ENCODE measurements at regions not wholly inside any gene's neighbourhood (a gene's known extent, or its start where the extent isn't known, plus 50 kb on each side); places are given as distances from the start of the nearest gene placed in this dataset.

DNA sequence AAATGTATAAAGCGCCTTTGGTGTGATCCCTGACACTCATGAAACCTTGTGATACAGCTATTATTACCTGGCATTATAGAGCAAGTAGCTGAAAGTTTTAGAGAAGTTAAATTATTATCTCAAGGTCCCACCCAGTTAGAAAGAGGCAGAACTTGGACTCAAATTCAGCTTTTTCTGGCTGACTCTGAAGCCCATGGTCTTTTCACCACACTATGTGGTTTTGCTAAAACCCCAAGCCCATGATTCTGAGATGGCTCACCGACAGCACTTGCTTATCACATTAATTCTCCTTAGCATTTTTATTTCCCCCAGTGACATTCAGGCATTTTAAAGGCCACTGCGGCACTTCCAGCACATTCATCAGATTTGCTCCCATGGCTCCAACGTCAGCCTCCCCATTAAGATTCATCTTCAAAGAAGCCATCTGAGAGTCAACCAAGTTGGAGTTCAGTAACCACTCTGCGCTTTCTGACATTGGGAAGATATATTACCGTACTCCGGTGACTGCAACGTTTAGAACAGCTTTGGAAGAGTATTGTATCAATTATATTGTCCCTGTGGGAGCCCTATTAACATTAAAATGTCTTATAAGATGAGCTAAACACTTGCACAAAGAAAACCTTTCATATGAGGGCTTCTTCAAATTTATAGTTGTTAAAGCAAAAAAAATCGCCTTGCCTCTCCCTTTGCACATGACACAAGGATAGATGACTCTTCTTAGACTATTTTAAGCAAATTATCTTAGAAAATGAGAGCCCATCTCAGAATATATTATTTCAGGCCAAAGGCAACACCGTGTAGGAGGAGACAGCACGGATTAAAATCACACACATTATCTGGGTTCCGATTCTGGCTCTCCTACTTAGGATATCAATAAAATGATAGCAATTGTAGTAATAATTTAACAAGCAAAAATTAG is 638.1 kb downstream of the ACTL7B start:
- Histone ChIP-seq H3K4me1 (ENCODE audit: control insufficient read depth in 5 of 5, insufficient read depth in 5 of 5, low read length in 5 of 5) (no peaks in the 10 kb centered on the region), H3K27me3 (ENCODE audit: control insufficient read depth in 3 of 3, insufficient read depth in 3 of 3, low read length in 2 of 3) (no peaks in the 10 kb centered on the region), H3K36me3 (ENCODE audit: control insufficient read depth in 4 of 4, insufficient read depth in 4 of 4, low read length in 4 of 4) (no peaks in the 10 kb centered on the region), H3K4me3 (no peak overlapping the region), H3K27ac (ENCODE audit: low read depth in 1 of 2, low read length in 1 of 2) (no peak overlapping the region), H3K9me3 (ENCODE audit: control insufficient read depth in 4 of 4, insufficient read depth in 3 of 4, low read length in 3 of 4) (peaks cover 0 to 7% (median 1%) of the 10 kb centered on the region in 4 donors), H3K9ac (ENCODE audit: insufficient read depth in 1 of 2, low read length in 2 of 2) (no peak overlapping the region)
- TF ChIP-seq, protein P1, sequence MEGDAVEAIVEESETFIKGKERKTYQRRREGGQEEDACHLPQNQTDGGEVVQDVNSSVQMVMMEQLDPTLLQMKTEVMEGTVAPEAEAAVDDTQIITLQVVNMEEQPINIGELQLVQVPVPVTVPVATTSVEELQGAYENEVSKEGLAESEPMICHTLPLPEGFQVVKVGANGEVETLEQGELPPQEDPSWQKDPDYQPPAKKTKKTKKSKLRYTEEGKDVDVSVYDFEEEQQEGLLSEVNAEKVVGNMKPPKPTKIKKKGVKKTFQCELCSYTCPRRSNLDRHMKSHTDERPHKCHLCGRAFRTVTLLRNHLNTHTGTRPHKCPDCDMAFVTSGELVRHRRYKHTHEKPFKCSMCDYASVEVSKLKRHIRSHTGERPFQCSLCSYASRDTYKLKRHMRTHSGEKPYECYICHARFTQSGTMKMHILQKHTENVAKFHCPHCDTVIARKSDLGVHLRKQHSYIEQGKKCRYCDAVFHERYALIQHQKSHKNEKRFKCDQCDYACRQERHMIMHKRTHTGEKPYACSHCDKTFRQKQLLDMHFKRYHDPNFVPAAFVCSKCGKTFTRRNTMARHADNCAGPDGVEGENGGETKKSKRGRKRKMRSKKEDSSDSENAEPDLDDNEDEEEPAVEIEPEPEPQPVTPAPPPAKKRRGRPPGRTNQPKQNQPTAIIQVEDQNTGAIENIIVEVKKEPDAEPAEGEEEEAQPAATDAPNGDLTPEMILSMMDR (IDR thresholded peaks at IDR 0.05; ENCODE audit: control extremely low read depth, extremely low read depth), result no peak
- 71 to 79% methylated on average over 12 of the region's 12 CpGs for WGBS, 2 donors
- ATAC-seq (ENCODE audit: insufficient read depth, low FRiP score) (no peak), DNase-seq (no peak)

- DNase-seq (no peak), ATAC-seq (ENCODE audit: insufficient read depth, low FRiP score) (no peak)
- no peaks in the 10 kb centered on the region for H3K4me1 ChIP-seq (ENCODE audit: control insufficient read depth in 5 of 5, insufficient read depth in 5 of 5, low read length in 5 of 5)
- H3K27ac ChIP-seq (ENCODE audit: low read depth in 1 of 2, low read length in 1 of 2), result no peak overlapping the region
- 34 to 62% methylated on average over 2 of the region's 2 CpGs for WGBS, 2 donors
- H3K9ac ChIP-seq (ENCODE audit: insufficient read depth in 1 of 2, low read length in 2 of 2), result no peak overlapping the region
- peaks cover 0 to 11% (median 0%) of the 10 kb centered on the region in 4 donors for H3K9me3 ChIP-seq (ENCODE audit: control insufficient read depth in 4 of 4, insufficient read depth in 3 of 4, low read length in 3 of 4)
- no peak overlapping the region for H3K4me3 ChIP-seq
- no peaks in the 10 kb centered on the region for H3K36me3 ChIP-seq (ENCODE audit: control insufficient read depth in 4 of 4, insufficient read depth in 4 of 4, low read length in 4 of 4)
- TF ChIP-seq, protein P1 (IDR thresholded peaks at IDR 0.05; ENCODE audit: control extremely low read depth, extremely low read depth), result no peak
- no peaks in the 10 kb centered on the region for H3K27me3 ChIP-seq (ENCODE audit: control insufficient read depth in 3 of 3, insufficient read depth in 3 of 3, low read length in 2 of 3)
These were observed 642.3 kb downstream of the ACTL7B start for GRCh38 chr9:108213511-108213910.

GRCh38 chr9:108212184-108212583 is 643.6 kb downstream of the ACTL7B start:
- peaks cover 0 to 8% (median under 1%) of the 10 kb centered on the region in 4 donors for H3K9me3 ChIP-seq (ENCODE audit: control insufficient read depth in 4 of 4, insufficient read depth in 3 of 4, low read length in 3 of 4)
- WGBS, 2 donors, result 83 to 86% methylated on average over 4 of the region's 4 CpGs
- no peak overlapping the region for H3K27ac ChIP-seq (ENCODE audit: low read depth in 1 of 2, low read length in 1 of 2)
- H3K36me3 ChIP-seq (ENCODE audit: control insufficient read depth in 4 of 4, insufficient read depth in 4 of 4, low read length in 4 of 4), result no peaks in the 10 kb centered on the region
- no peaks in the 10 kb centered on the region for H3K4me1 ChIP-seq (ENCODE audit: control insufficient read depth in 5 of 5, insufficient read depth in 5 of 5, low read length in 5 of 5)
- H3K4me3 ChIP-seq, result no peak overlapping the region
- no peaks in the 10 kb centered on the region for H3K27me3 ChIP-seq (ENCODE audit: control insufficient read depth in 3 of 3, insufficient read depth in 3 of 3, low read length in 2 of 3)
- ATAC-seq (ENCODE audit: insufficient read depth, low FRiP score) (no peak), DNase-seq (peak; percentile 18 to 51 (median 34))
- TF ChIP-seq, protein P1 (IDR thresholded peaks at IDR 0.05; ENCODE audit: control extremely low read depth, extremely low read depth), result no peak
- no peak overlapping the region for H3K9ac ChIP-seq (ENCODE audit: insufficient read depth in 1 of 2, low read length in 2 of 2)
